Stomach (tissue), 8 donors: ENCODE measurements at regions not wholly inside any gene's neighbourhood (a gene's known extent, or its start where the extent isn't known, plus 50 kb on each side); places are given as distances from the start of the nearest gene placed in this dataset.

ENCODE experiments used
- DNase-seq, 2 donors: peaks; one replicate each; pipeline versions ENCODE4 v3.0.0 to v3.0.0-alpha.2; 2013 to 2019
- H3K27ac ChIP-seq, 5 donors: fragments of 200-600 bp in 4 of 5; sonication (generic) in 4 of 5; one replicate each; pipeline ENCODE4 v1.5.1; 2013 to 2019; ENCODE audit warnings: mild to moderate bottlenecking in 1 of 5, moderate library complexity in 1 of 5
- H3K27me3 ChIP-seq, 3 donors: fragments of 200-600 bp; sonication (generic); one replicate each; pipeline ENCODE4 v1.5.1; 2017 to 2019; ENCODE audit warnings: mixed run types in 1 of 3
- H3K36me3 ChIP-seq, 4 donors: fragments of 200-600 bp; sonication (generic); 1 replicate in 3 of 4; 2 replicates in 1 of 4; pipeline ENCODE4 v1.5.1; 2016 to 2019
- H3K4me1 ChIP-seq, 4 donors: fragments of 200-600 bp; sonication (generic); one replicate each; pipeline ENCODE4 v1.5.1; 2016 to 2019
- H3K4me3 ChIP-seq, 4 donors: fragments of 200-600 bp; sonication (generic) in 3 of 4; one replicate each; pipeline ENCODE4 v1.5.1; 2016 to 2019; ENCODE audit warnings: mild to moderate bottlenecking in 1 of 4
- H3K9me3 ChIP-seq, 4 donors: fragments of 200-600 bp; sonication (generic); one replicate each; pipeline ENCODE4 v1.5.1; 2016 to 2019
- CTCF ChIP-seq, 7 experiments: fragments of 450-650 bp in 4 of 7; fragments of 200-600 bp in 3 of 7; sonication (generic) in 3 of 7; IDR thresholded peaks; one replicate each; pipeline ENCODE4 v1.5.1; 2016 to 2019; ENCODE audit warnings: antibody characterized with exemption in 7 of 7, control low read depth in 2 of 7, mild to moderate bottlenecking in 1 of 7
- EP300 ChIP-seq: sonication (generic); formaldehyde crosslinking; IDR thresholded peaks from one replicate; pipeline ENCODE4 v1.6.1; 2017; ENCODE audit warnings: antibody characterized with exemption
- POLR2A ChIP-seq, 4 donors: fragments of 450-650 bp; IDR thresholded peaks; one replicate each; pipeline ENCODE4 v1.6.1; 2016; ENCODE audit warnings: antibody characterized with exemption in 4 of 4, control low read depth in 2 of 4, mild to moderate bottlenecking in 1 of 4, moderate library complexity in 1 of 4
- POLR2AphosphoS5 ChIP-seq, 3 donors: sonication (generic); formaldehyde crosslinking; IDR thresholded peaks; one replicate each; pipeline ENCODE4 v1.6.1; 2016; ENCODE audit warnings: antibody characterized with exemption in 3 of 3
- WGBS, 5 donors: extraction: QIAGEN DNeasy Blood & Tissue Kit in 3 of 5; methylation state at CpG; one replicate each; pipeline versions ENCODE4 v1.1.5 to v1.1.7; 2013 to 2018; 5-methylcytosine and 5-hydroxymethylcytosine counted together
- intact Hi-C: fragments of 100-400 bp; cut with DNase I; formaldehyde crosslinking; loops from one replicate; pipeline ENCODE4 v1.15.1; 2023; ENCODE audit warnings: low total_unique reads
- donor health status: healthy with polysubstance abuse.
- donor health status: Bipolar disorder and iron deficiency.
- donor health status: healthy.

GRCh38 chr9:117775591-117775990 lies 71.4 kb downstream of the TLR4 start:
- Histone ChIP-seq H3K27me3 (no peaks in the 10 kb centered on the region), H3K9me3 (no peaks in the 10 kb centered on the region), H3K27ac (no peak overlapping the region), H3K4me1 (peaks cover 0 to 13% (median 0%) of the 10 kb centered on the region in 4 donors), H3K36me3 (no peaks in the 10 kb centered on the region), H3K4me3 (no peak overlapping the region)
- intact Hi-C loops: no loop called here
- DNase-seq: no peak
- TF ChIP-seq EP300 (no peak), POLR2AphosphoS5 (IDR thresholded peaks at IDR 0.05) (no peak), CTCF (IDR thresholded peaks at IDR 0.05) (no peak), POLR2A (IDR thresholded peaks at IDR 0.05) (no peak)

GRCh38 chr9:117777823-117778222 lies 73.6 kb downstream of the TLR4 start:
- no peaks in the 10 kb centered on the region for H3K27me3 ChIP-seq
- H3K36me3 ChIP-seq: no peaks in the 10 kb centered on the region
- peaks cover 0 to 17% (median under 1%) of the 10 kb centered on the region in 4 donors for H3K4me1 ChIP-seq
- no peak for TF ChIP-seq EP300
- no peak for TF ChIP-seq CTCF (IDR thresholded peaks at IDR 0.05)
- DNase-seq: peak in 1 of 2 donors; percentile 15
- no peak overlapping the region for H3K4me3 ChIP-seq
- no peak overlapping the region for H3K27ac ChIP-seq
- H3K9me3 ChIP-seq: no peaks in the 10 kb centered on the region
- intact Hi-C loops: no loop called here

- H3K36me3 ChIP-seq: no peaks in the 10 kb centered on the region
- H3K27ac ChIP-seq: no peak overlapping the region
- WGBS, 5 donors: 69 to 91% (median 82%) methylated on average over 3 of the region's 3 CpGs
- no peak for DNase-seq
- no peaks in the 10 kb centered on the region for H3K9me3 ChIP-seq
- no peak overlapping the region for H3K4me3 ChIP-seq
- intact Hi-C loops: no loop called here
- TF ChIP-seq POLR2AphosphoS5 (IDR thresholded peaks at IDR 0.05): no peak
- TF ChIP-seq CTCF (IDR thresholded peaks at IDR 0.05): no peak
- no peak for TF ChIP-seq EP300
- no peak for TF ChIP-seq POLR2A (IDR thresholded peaks at IDR 0.05)
- H3K4me1 ChIP-seq: peaks cover 0 to 30% (median 9%) of the 10 kb centered on the region in 4 donors
- H3K27me3 ChIP-seq: no peaks in the 10 kb centered on the region
Measured at GRCh38 chr9:117779760-117780159, 75.6 kb downstream of the TLR4 start.

- H3K27ac ChIP-seq: peak overlapping the region in 3 of 5 donors; percentile 34 to 57 (median 50)
- peak overlapping the region; percentile 38 to 43 (median 40) for H3K4me3 ChIP-seq
- H3K27me3 ChIP-seq: no peaks in the 10 kb centered on the region
- H3K9me3 ChIP-seq: no peaks in the 10 kb centered on the region
- H3K36me3 ChIP-seq: no peaks in the 10 kb centered on the region
- peaks cover 0 to 29% (median 9%) of the 10 kb centered on the region in 4 donors for H3K4me1 ChIP-seq
- DNase-seq: peak; percentile 66 to 89
- WGBS, 5 donors: 14 to 20% (median 16%) methylated on average over 10 of the region's 10 CpGs
- TF ChIP-seq POLR2AphosphoS5 (IDR thresholded peaks at IDR 0.05): no peak
- TF ChIP-seq CTCF (IDR thresholded peaks at IDR 0.05): peak in 5 of 7 experiments; percentile 43 to 89 (median 76)
- intact Hi-C loops: no loop called here
Measured at GRCh38 chr9:117782931-117783788, 79.0 kb downstream of the TLR4 start.
